ENCODE measurements at regions not wholly inside any gene's neighbourhood (a gene's known extent, or its start where the extent isn't known, plus 50 kb on each side); places are given as distances from the start of the nearest gene placed in this dataset.

- Histone ChIP-seq H3K9ac (ENCODE audit: low read depth, low read length) (no peak overlapping the region), H3K27me3 (ENCODE audit: control insufficient read depth, insufficient read depth, low read length) (peaks cover 5% of the 10 kb centered on the region), H3K4me1 (ENCODE audit: control insufficient read depth, insufficient read depth, low read length) (no peaks in the 10 kb centered on the region), H3K9me3 (replicated peaks; ENCODE audit: low read length) (no peaks in the 10 kb centered on the region), H3K4me3 (ENCODE audit: low read length) (no peak overlapping the region), H3K36me3 (ENCODE audit: insufficient read depth, low read length) (no peaks in the 10 kb centered on the region), H3K4me2 (ENCODE audit: low read length) (no peak overlapping the region)
Measured at GRCh38 chr14:25237845-25238244, 187.9 kb upstream of the STXBP6 start.

- H3K9ac ChIP-seq (ENCODE audit: low read depth, low read length), result no peak overlapping the region
- H3K27me3 ChIP-seq (ENCODE audit: control insufficient read depth, insufficient read depth, low read length), result no peaks in the 10 kb centered on the region
Measured at GRCh38 chr14:25233613-25234012, 183.7 kb upstream of the STXBP6 start.

GRCh38 chr14:25231004-25231403, 181.1 kb upstream of the STXBP6 start:
- Histone ChIP-seq H3K9ac (ENCODE audit: low read depth, low read length) (no peak overlapping the region), H3K27me3 (ENCODE audit: control insufficient read depth, insufficient read depth, low read length) (no peaks in the 10 kb centered on the region), H3K36me3 (ENCODE audit: insufficient read depth, low read length) (no peaks in the 10 kb centered on the region), H3K4me1 (ENCODE audit: control insufficient read depth, insufficient read depth, low read length) (no peaks in the 10 kb centered on the region), H3K9me3 (replicated peaks; ENCODE audit: low read length) (no peaks in the 10 kb centered on the region), H3K4me2 (ENCODE audit: low read length) (no peak overlapping the region), H3K4me3 (ENCODE audit: low read length) (no peak overlapping the region)

More at GRCh38 chr14:25233613-25234012, 183.7 kb upstream of the STXBP6 start:
- Histone ChIP-seq H3K4me2 (ENCODE audit: low read length) (no peak overlapping the region), H3K36me3 (ENCODE audit: insufficient read depth, low read length) (no peaks in the 10 kb centered on the region), H3K4me3 (ENCODE audit: low read length) (no peak overlapping the region), H3K4me1 (ENCODE audit: control insufficient read depth, insufficient read depth, low read length) (no peaks in the 10 kb centered on the region), H3K9me3 (replicated peaks; ENCODE audit: low read length) (no peaks in the 10 kb centered on the region)

- Histone ChIP-seq H3K27me3 (ENCODE audit: control insufficient read depth, insufficient read depth, low read length) (peaks cover 5% of the 10 kb centered on the region), H3K36me3 (ENCODE audit: insufficient read depth, low read length) (no peaks in the 10 kb centered on the region), H3K4me3 (ENCODE audit: low read length) (no peak overlapping the region), H3K9ac (ENCODE audit: low read depth, low read length) (no peak overlapping the region), H3K9me3 (replicated peaks; ENCODE audit: low read length) (no peaks in the 10 kb centered on the region), H3K4me2 (ENCODE audit: low read length) (no peak overlapping the region), H3K4me1 (ENCODE audit: control insufficient read depth, insufficient read depth, low read length) (no peaks in the 10 kb centered on the region)
Measured at GRCh38 chr14:25226214-25226613, 176.3 kb upstream of the STXBP6 start.

- H3K9ac ChIP-seq (ENCODE audit: low read depth, low read length), result no peak overlapping the region
- H3K27me3 ChIP-seq (ENCODE audit: control insufficient read depth, insufficient read depth, low read length), result peaks cover 5% of the 10 kb centered on the region
- H3K9me3 ChIP-seq (replicated peaks; ENCODE audit: low read length), result no peaks in the 10 kb centered on the region
- H3K36me3 ChIP-seq (ENCODE audit: insufficient read depth, low read length), result no peaks in the 10 kb centered on the region
- no peak overlapping the region for H3K4me3 ChIP-seq (ENCODE audit: low read length)
- no peak overlapping the region for H3K4me2 ChIP-seq (ENCODE audit: low read length)
- no peaks in the 10 kb centered on the region for H3K4me1 ChIP-seq (ENCODE audit: control insufficient read depth, insufficient read depth, low read length)
Measured at GRCh38 chr14:25222256-25222655, 172.3 kb upstream of the STXBP6 start.

GRCh38 chr14:25220514-25220913, 170.6 kb upstream of the STXBP6 start:
- H3K9me3 ChIP-seq (replicated peaks; ENCODE audit: low read length), result no peaks in the 10 kb centered on the region
- H3K4me2 ChIP-seq (ENCODE audit: low read length), result no peak overlapping the region
- H3K27me3 ChIP-seq (ENCODE audit: control insufficient read depth, insufficient read depth, low read length), result peaks cover 5% of the 10 kb centered on the region
- H3K9ac ChIP-seq (ENCODE audit: low read depth, low read length), result no peak overlapping the region
- no peaks in the 10 kb centered on the region for H3K4me1 ChIP-seq (ENCODE audit: control insufficient read depth, insufficient read depth, low read length)
- no peaks in the 10 kb centered on the region for H3K36me3 ChIP-seq (ENCODE audit: insufficient read depth, low read length)
- H3K4me3 ChIP-seq (ENCODE audit: low read length), result no peak overlapping the region

GRCh38 chr14:25215607-25216006, 165.7 kb upstream of the STXBP6 start:
- Histone ChIP-seq H3K4me3 (ENCODE audit: low read length) (no peak overlapping the region), H3K4me2 (ENCODE audit: low read length) (no peak overlapping the region), H3K9me3 (replicated peaks; ENCODE audit: low read length) (no peaks in the 10 kb centered on the region), H3K9ac (ENCODE audit: low read depth, low read length) (no peak overlapping the region), H3K27me3 (ENCODE audit: control insufficient read depth, insufficient read depth, low read length) (no peaks in the 10 kb centered on the region), H3K36me3 (ENCODE audit: insufficient read depth, low read length) (no peaks in the 10 kb centered on the region), H3K4me1 (ENCODE audit: control insufficient read depth, insufficient read depth, low read length) (no peaks in the 10 kb centered on the region)

- no peaks in the 10 kb centered on the region for H3K27me3 ChIP-seq (ENCODE audit: control insufficient read depth, insufficient read depth, low read length)
- H3K36me3 ChIP-seq (ENCODE audit: insufficient read depth, low read length), result no peaks in the 10 kb centered on the region
- H3K4me1 ChIP-seq (ENCODE audit: control insufficient read depth, insufficient read depth, low read length), result no peaks in the 10 kb centered on the region
- no peak overlapping the region for H3K4me3 ChIP-seq (ENCODE audit: low read length)
- no peaks in the 10 kb centered on the region for H3K9me3 ChIP-seq (replicated peaks; ENCODE audit: low read length)
- no peak overlapping the region for H3K9ac ChIP-seq (ENCODE audit: low read depth, low read length)
- no peak overlapping the region for H3K4me2 ChIP-seq (ENCODE audit: low read length)
Measured at GRCh38 chr14:25197885-25198284, 147.9 kb upstream of the STXBP6 start.

- Histone ChIP-seq H3K9ac (ENCODE audit: low read depth, low read length) (no peak overlapping the region), H3K4me1 (ENCODE audit: control insufficient read depth, insufficient read depth, low read length) (peaks cover 7% of the 10 kb centered on the region), H3K9me3 (replicated peaks; ENCODE audit: low read length) (no peaks in the 10 kb centered on the region), H3K36me3 (ENCODE audit: insufficient read depth, low read length) (no peaks in the 10 kb centered on the region), H3K4me2 (ENCODE audit: low read length) (no peak overlapping the region), H3K27me3 (ENCODE audit: control insufficient read depth, insufficient read depth, low read length) (no peaks in the 10 kb centered on the region), H3K4me3 (ENCODE audit: low read length) (no peak overlapping the region)
Measured at GRCh38 chr14:25180221-25180620, 130.3 kb upstream of the STXBP6 start.

- Histone ChIP-seq H3K4me3 (ENCODE audit: low read length) (no peak overlapping the region), H3K9me3 (replicated peaks; ENCODE audit: low read length) (no peaks in the 10 kb centered on the region), H3K4me1 (ENCODE audit: control insufficient read depth, insufficient read depth, low read length) (peaks cover 7% of the 10 kb centered on the region), H3K36me3 (ENCODE audit: insufficient read depth, low read length) (no peaks in the 10 kb centered on the region), H3K4me2 (ENCODE audit: low read length) (no peak overlapping the region), H3K27me3 (ENCODE audit: control insufficient read depth, insufficient read depth, low read length) (no peaks in the 10 kb centered on the region), H3K9ac (ENCODE audit: low read depth, low read length) (no peak overlapping the region)
Measured at GRCh38 chr14:25178255-25178654, 128.3 kb upstream of the STXBP6 start.

GRCh38 chr14:25150934-25151790, 101.2 kb upstream of the STXBP6 start:
- Histone ChIP-seq H3K27me3 (ENCODE audit: control insufficient read depth, insufficient read depth, low read length) (no peaks in the 10 kb centered on the region), H3K4me2 (ENCODE audit: low read length) (peak overlapping the region; percentile 2), H3K9me3 (replicated peaks; ENCODE audit: low read length) (no peaks in the 10 kb centered on the region), H3K36me3 (ENCODE audit: insufficient read depth, low read length) (no peaks in the 10 kb centered on the region), H3K9ac (ENCODE audit: low read depth, low read length) (no peak overlapping the region), H3K4me3 (ENCODE audit: low read length) (no peak overlapping the region), H3K4me1 (ENCODE audit: control insufficient read depth, insufficient read depth, low read length) (peaks cover 4% of the 10 kb centered on the region)

GRCh38 chr14:25150401-25150800, 100.5 kb upstream of the STXBP6 start:
- peaks cover 4% of the 10 kb centered on the region for H3K4me1 ChIP-seq (ENCODE audit: control insufficient read depth, insufficient read depth, low read length)
- no peaks in the 10 kb centered on the region for H3K27me3 ChIP-seq (ENCODE audit: control insufficient read depth, insufficient read depth, low read length)
- no peaks in the 10 kb centered on the region for H3K36me3 ChIP-seq (ENCODE audit: insufficient read depth, low read length)
- H3K4me3 ChIP-seq (ENCODE audit: low read length), result no peak overlapping the region
- no peaks in the 10 kb centered on the region for H3K9me3 ChIP-seq (replicated peaks; ENCODE audit: low read length)
- no peak overlapping the region for H3K9ac ChIP-seq (ENCODE audit: low read depth, low read length)
- no peak overlapping the region for H3K4me2 ChIP-seq (ENCODE audit: low read length)
